ENCODE measurements at regions not wholly inside any gene's neighbourhood (a gene's known extent, or its start where the extent isn't known, plus 50 kb on each side); places are given as distances from the start of the nearest gene placed in this dataset.
"Not testable (repeated sequence)": the region's sequence is repeated elsewhere in the genome, so short reads cannot be mapped to it uniquely, and the experiment has no call there.

DNA sequence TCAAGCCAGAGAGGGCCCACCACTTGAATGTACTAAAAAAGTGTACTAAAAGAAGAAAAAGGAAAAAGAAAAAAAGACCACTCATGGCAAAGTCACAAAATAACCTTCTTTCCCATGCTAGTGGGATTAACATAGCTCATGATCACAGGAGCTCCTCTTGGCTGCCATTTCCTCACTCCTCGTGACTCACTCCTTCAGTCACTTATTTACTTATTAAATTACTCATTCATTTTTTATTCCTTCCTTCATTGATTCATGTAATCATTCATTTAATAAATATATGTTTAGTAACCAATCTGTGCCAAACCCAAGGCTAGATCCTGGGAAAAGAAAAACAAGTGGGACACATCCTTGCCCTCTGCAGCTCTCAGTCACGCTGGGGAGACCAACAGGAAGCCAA lies 300.5 kb downstream of the INSIG2 start:
- no peaks in the 10 kb centered on the region for H3K36me3 ChIP-seq
- no peak overlapping the region for H3K27ac ChIP-seq
- no peaks in the 10 kb centered on the region for H3K27me3 ChIP-seq
- no peaks in the 10 kb centered on the region for H4K20me1 ChIP-seq
- H3K9ac ChIP-seq = no peak overlapping the region
- peaks cover 0 to 18% (median 10%) of the 10 kb centered on the region in 11 experiments; a peak in 15 of 22 replicates for H3K9me3 ChIP-seq (replicated peaks in 1 of 11)
- H3K4me2 ChIP-seq = no peak overlapping the region
- H3K4me3 ChIP-seq = no peak overlapping the region
- H3K4me1 ChIP-seq = peaks cover 0 to 10% (median 0%) of the 10 kb centered on the region in 10 experiments; a peak in 3 of 20 replicates
- TF ChIP-seq Cebpa-rat (IDR thresholded peaks at IDR 0.05) = no peak

DNA sequence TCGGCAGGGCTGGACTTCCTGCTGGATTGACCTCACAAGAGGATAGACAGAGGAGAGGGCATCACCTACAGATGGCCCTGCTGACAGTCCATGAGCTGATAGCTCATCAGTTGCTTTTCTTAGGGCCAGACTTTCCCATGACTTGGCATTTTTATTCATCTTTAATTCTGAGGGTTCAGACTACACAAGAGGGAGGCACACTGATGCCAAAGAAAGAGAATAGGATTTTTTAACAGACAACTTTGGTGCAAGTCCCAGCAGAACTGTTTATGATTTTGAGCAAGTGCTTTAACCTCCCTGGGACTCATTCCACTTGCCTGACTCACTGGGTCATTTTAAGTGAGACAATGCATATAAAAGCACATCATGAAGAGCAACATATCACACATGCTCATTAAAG lies 299.2 kb downstream of the INSIG2 start:
- H3K4me3 ChIP-seq = no peak overlapping the region
- H3K4me1 ChIP-seq = no peaks in the 10 kb centered on the region
- no peaks in the 10 kb centered on the region for H4K20me1 ChIP-seq
- peaks cover 0 to 18% (median 10%) of the 10 kb centered on the region in 11 experiments; a peak in 15 of 22 replicates for H3K9me3 ChIP-seq (replicated peaks in 1 of 11)
- H3K36me3 ChIP-seq = no peaks in the 10 kb centered on the region
- no peak for TF ChIP-seq Cebpa-rat (IDR thresholded peaks at IDR 0.05)
- H3K9ac ChIP-seq = no peak overlapping the region
- no peak overlapping the region for H3K27ac ChIP-seq
- no peak overlapping the region for H3K4me2 ChIP-seq
- no peaks in the 10 kb centered on the region for H3K27me3 ChIP-seq

DNA sequence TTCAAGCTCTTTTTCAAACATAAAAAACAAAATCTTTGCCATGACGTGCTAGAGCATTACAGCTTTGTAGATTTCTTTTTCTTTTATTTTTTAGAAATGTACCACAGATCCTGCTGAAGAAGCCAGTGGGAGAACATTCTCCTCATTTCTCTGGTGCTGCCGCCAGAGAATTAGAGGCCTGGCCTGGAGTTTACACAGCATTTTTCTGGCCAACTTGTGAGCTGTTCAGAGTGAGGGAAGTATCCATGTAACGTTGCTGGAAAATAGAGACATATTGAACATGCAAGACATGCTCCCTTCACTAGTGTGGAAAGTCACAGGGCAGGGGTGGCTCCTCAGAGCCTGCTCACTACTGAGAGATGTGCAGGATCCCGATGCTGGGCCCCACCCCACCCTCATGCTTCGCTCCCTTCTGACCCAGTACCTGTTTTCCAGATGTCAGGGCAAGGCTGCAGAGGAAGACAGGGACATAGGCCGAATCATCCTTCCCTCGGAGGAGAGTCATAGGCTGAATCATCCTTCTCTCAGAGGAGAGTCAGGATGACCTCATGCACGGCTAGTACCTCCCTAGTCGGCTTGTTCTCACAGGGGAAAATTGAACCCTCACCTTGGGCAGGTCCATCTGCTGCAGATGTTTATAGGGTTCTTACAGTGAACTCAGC lies 298.5 kb downstream of the INSIG2 start:
- Histone ChIP-seq H3K4me1 (no peaks in the 10 kb centered on the region), H3K27ac (no peak overlapping the region), H3K9me3 (replicated peaks in 1 of 11) (peaks cover 0 to 18% (median 10%) of the 10 kb centered on the region in 11 experiments; a peak in 15 of 22 replicates), H3K36me3 (no peaks in the 10 kb centered on the region), H4K20me1 (no peaks in the 10 kb centered on the region), H3K27me3 (no peaks in the 10 kb centered on the region), H3K4me3 (no peak overlapping the region), H3K9ac (no peak overlapping the region), H3K4me2 (no peak overlapping the region)
- no peak for TF ChIP-seq Cebpa-rat (IDR thresholded peaks at IDR 0.05)

DNA sequence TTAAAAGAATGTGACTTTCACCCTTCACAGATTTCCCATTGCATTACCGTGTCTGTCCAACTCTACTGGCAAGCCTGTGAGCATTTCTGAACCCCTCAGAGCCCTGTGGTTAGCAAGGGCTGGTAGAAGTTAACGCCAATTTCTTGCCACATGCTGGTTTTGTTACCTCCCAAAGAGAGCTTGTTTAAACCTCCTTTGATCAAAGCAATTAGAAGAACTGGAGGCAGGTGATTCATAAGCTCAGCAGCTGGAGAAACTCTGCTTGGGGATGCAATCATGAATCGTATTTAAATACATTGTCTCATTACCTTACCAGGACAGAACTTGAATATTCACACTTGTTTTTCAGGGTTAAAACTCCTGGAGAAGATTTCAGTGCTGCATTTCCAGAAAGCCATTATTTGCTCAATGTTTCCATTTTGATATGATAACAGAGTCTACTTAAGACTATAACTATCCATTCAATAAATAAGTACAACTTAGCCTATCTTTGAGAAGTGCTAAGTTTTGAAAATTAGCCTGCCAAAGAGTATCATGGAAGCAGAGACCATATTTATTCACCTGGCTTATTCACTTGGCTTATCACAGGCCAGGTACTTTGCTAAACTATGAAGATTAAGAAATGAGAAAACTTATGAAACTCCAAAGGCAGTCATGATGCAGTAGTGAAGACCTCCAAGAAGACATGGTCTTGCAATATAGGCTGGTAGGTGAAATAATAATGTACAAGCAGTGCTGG lies 292.8 kb downstream of the INSIG2 start:
- Histone ChIP-seq H3K27me3 (no peaks in the 10 kb centered on the region), H3K4me3 (no peak overlapping the region), H3K27ac (no peak overlapping the region), H4K20me1 (no peaks in the 10 kb centered on the region), H3K4me1 (no peaks in the 10 kb centered on the region), H3K4me2 (no peak overlapping the region), H3K9me3 (replicated peaks in 1 of 11) (0 out of 22 replicates have a peak, but pooled peaks cover 0 to 5% (median 0%) of the 10 kb centered on the region in 11 experiments), H3K36me3 (no peaks in the 10 kb centered on the region), H3K9ac (no peak overlapping the region)
- TF ChIP-seq Cebpa-rat (IDR thresholded peaks at IDR 0.05) = no peak

- H4K20me1 ChIP-seq = no peaks in the 10 kb centered on the region
- no peaks in the 10 kb centered on the region for H3K36me3 ChIP-seq
- H3K4me1 ChIP-seq = peaks cover 0 to 12% (median 0%) of the 10 kb centered on the region in 10 experiments; a peak in 4 of 20 replicates
- no peak for TF ChIP-seq Cebpa-rat (IDR thresholded peaks at IDR 0.05)
- no peak overlapping the region for H3K4me3 ChIP-seq
- no peaks in the 10 kb centered on the region for H3K27me3 ChIP-seq
- no peak overlapping the region for H3K4me2 ChIP-seq
- H3K9me3 ChIP-seq (replicated peaks in 1 of 11) = no peaks in the 10 kb centered on the region
- H3K27ac ChIP-seq = no peak overlapping the region
- H3K9ac ChIP-seq = no peak overlapping the region
Measured at GRCh38 chr2:118375907-118376485, 287.7 kb downstream of the INSIG2 start.

- Histone ChIP-seq H4K20me1 (no peaks in the 10 kb centered on the region), H3K4me1 (peaks cover 0 to 12% (median 0%) of the 10 kb centered on the region in 10 experiments; a peak in 4 of 20 replicates), H3K9me3 (replicated peaks in 1 of 11) (no peaks in the 10 kb centered on the region), H3K9ac (no peak overlapping the region), H3K27me3 (no peaks in the 10 kb centered on the region), H3K27ac (no peak overlapping the region), H3K4me3 (no peak overlapping the region), H3K4me2 (0 out of 22 replicates have a peak overlapping the region, but pooled peaks of 2 of the 11 experiments have one; percentile 6 to 15), H3K36me3 (no peaks in the 10 kb centered on the region)
- peak in 4 of 11 experiments; percentile 13 to 41 (median 39); a peak in 2 of 22 replicates for TF ChIP-seq Cebpa-rat (IDR thresholded peaks at IDR 0.05)
Measured at GRCh38 chr2:118374974-118375755, 286.9 kb downstream of the INSIG2 start.

- no peak overlapping the region for H3K9ac ChIP-seq
- TF ChIP-seq Cebpa-rat (IDR thresholded peaks at IDR 0.05) = no peak
Measured at GRCh38 chr2:118372886-118373830, 284.9 kb downstream of the INSIG2 start.

GRCh38 chr2:118371515-118371914 lies 283.2 kb downstream of the INSIG2 start:
- H3K27me3 ChIP-seq = no peaks in the 10 kb centered on the region
- H3K27ac ChIP-seq = no peak overlapping the region
- no peak overlapping the region for H3K4me2 ChIP-seq
- peaks cover 0 to 12% (median 0%) of the 10 kb centered on the region in 10 experiments; a peak in 4 of 20 replicates for H3K4me1 ChIP-seq
- TF ChIP-seq Cebpa-rat (IDR thresholded peaks at IDR 0.05) = no peak
- no peaks in the 10 kb centered on the region for H3K9me3 ChIP-seq (replicated peaks in 1 of 11)
- H3K9ac ChIP-seq = no peak overlapping the region
- H4K20me1 ChIP-seq = no peaks in the 10 kb centered on the region
- H3K4me3 ChIP-seq = no peak overlapping the region
- H3K36me3 ChIP-seq = no peaks in the 10 kb centered on the region

More at GRCh38 chr2:118372886-118373830, 284.9 kb downstream of the INSIG2 start:
- H3K9me3 ChIP-seq (replicated peaks in 1 of 11) = no peaks in the 10 kb centered on the region
- no peak overlapping the region for H3K4me3 ChIP-seq
- no peaks in the 10 kb centered on the region for H3K36me3 ChIP-seq
- peaks cover 0 to 12% (median 0%) of the 10 kb centered on the region in 10 experiments; a peak in 4 of 20 replicates for H3K4me1 ChIP-seq
- H4K20me1 ChIP-seq = no peaks in the 10 kb centered on the region
- H3K27ac ChIP-seq = no peak overlapping the region
- no peaks in the 10 kb centered on the region for H3K27me3 ChIP-seq
- H3K4me2 ChIP-seq = peak overlapping the region in 3 of 11 experiments; percentile 5 to 24 (median 15); a peak in 2 of 22 replicates

DNA sequence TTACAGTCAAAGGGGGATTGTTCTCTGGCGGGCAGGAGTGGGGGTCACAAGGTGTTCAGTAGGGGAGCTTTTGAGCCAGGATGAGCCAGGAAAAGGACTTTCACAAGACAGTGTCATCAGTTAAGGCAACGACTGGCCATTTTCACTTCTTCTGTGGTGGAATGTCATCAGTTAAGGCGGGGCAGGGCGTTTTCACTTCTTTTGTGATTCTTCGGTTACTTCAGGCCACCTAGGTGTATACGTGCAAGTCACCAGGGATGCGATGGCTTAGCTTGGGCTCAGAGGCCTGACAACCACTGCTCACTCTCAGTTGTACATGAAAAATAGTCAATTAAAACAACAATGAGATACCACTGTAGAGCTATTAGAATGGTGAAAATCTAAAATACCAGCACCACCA lies 281.2 kb downstream of the INSIG2 start:
- not testable (repeated sequence) for H3K27ac ChIP-seq; H4K20me1 ChIP-seq; H3K9me3 ChIP-seq (replicated peaks in 1 of 11); H3K4me3 ChIP-seq; H3K4me1 ChIP-seq; H3K4me2 ChIP-seq; H3K27me3 ChIP-seq; H3K9ac ChIP-seq; H3K36me3 ChIP-seq
